IMR-90 (cell line): ENCODE measurements at regions not wholly inside any gene's neighbourhood (a gene's known extent, or its start where the extent isn't known, plus 50 kb on each side); places are given as distances from the start of the nearest gene placed in this dataset.

Experiments used
- ATAC-seq: fragments of 200-7000 bp; cut with Tn5 transposase; 2 replicates; pipeline ENCODE4 v1.9.1; 2020; ENCODE audit warnings: low read depth, mild to moderate bottlenecking, moderate library complexity
- BruUV-seq: library from RNA; stranded (reverse); fragments of 400-500 nt; replicated peaks from 2 replicates; lab custom pipeline; 2021; lab: Mats Ljungman, UMichigan
- CTCF ChIA-PET: fragments of 300-600 bp; formaldehyde crosslinking; extraction: SDS; loops from one replicate; lab custom pipeline; 2021; ENCODE audit warnings: antibody characterized with exemption; lab: Yijun Ruan, JAX
- POLR2A ChIA-PET: fragments of 300-600 bp; sonication (Branson Sonifier 250); formaldehyde crosslinking; loops from one replicate; lab custom pipeline; 2022; ENCODE audit warnings: antibody characterized with exemption; ENCODE audit not compliant: unreplicated experiment; lab: Charles Lee
- DNase-seq: peaks from one replicate; pipeline ENCODE4 v3.0.0; 2013
- H2AFZ ChIP-seq: replicated peaks from 2 replicates; pipeline ENCODE3; 2013; ENCODE audit warnings: low read length, mild to moderate bottlenecking; ENCODE audit not compliant: poor library complexity
- H2AK5ac ChIP-seq: 2 replicates; pipeline ENCODE4 v1.6.1; 2013; ENCODE audit warnings: low read depth, low read length, inconsistent platforms
- H2AK9ac ChIP-seq: replicated peaks from 2 replicates; pipeline ENCODE3; 2013; ENCODE audit warnings: mild to moderate bottlenecking, low read depth, low read length, moderate library complexity; ENCODE audit not compliant: poor library complexity
- H2BK120ac ChIP-seq: 2 replicates; pipeline ENCODE4 v1.6.1; 2013; ENCODE audit warnings: low read depth, low read length, inconsistent platforms
- H2BK15ac ChIP-seq: 3 replicates; pipeline ENCODE4 v1.6.1; 2013; ENCODE audit warnings: low read depth, low read length, inconsistent platforms
- H2BK20ac ChIP-seq: 2 replicates; pipeline ENCODE4 v1.6.1; 2013; ENCODE audit warnings: low read depth, mild to moderate bottlenecking, inconsistent platforms, low read length, moderate library complexity
- H2BK5ac ChIP-seq: 2 replicates; pipeline ENCODE4 v1.6.1; 2013; ENCODE audit warnings: mild to moderate bottlenecking, low read depth, low read length, inconsistent platforms; ENCODE audit not compliant: poor library complexity, severe bottlenecking
- H3K14ac ChIP-seq: replicated peaks from 2 replicates; pipeline ENCODE4 v1.6.1; 2013; ENCODE audit warnings: low read depth, low read length, inconsistent platforms
- H3K18ac ChIP-seq: 2 replicates; pipeline ENCODE4 v1.6.1; 2013; ENCODE audit warnings: low read depth, low read length, control low read depth
- H3K23ac ChIP-seq: 2 replicates; pipeline ENCODE4 v1.6.1; 2013; ENCODE audit warnings: low read depth, low read length, inconsistent platforms
- H3K27ac ChIP-seq: 2 replicates; pipeline ENCODE4 v1.5.1; 2013; ENCODE audit warnings: mild to moderate bottlenecking, control low read depth, low read length; ENCODE audit not compliant: insufficient read depth
- H3K27me3 ChIP-seq: 2 replicates; pipeline ENCODE4 v1.6.1; 2013; ENCODE audit warnings: low read length; ENCODE audit not compliant: control insufficient read depth, insufficient read depth
- H3K36me3 ChIP-seq: 2 replicates; pipeline ENCODE4 v1.6.1; 2013; ENCODE audit warnings: low read length, mixed read lengths; ENCODE audit not compliant: control insufficient read depth, insufficient read depth
- H3K4ac ChIP-seq: 2 replicates; pipeline ENCODE4 v1.6.1; 2013; ENCODE audit warnings: low read depth, low read length, inconsistent platforms
- H3K4me1 ChIP-seq: 2 replicates; pipeline ENCODE4 v1.6.1; 2013; ENCODE audit warnings: low read length, mixed read lengths; ENCODE audit not compliant: control insufficient read depth, insufficient read depth
- H3K4me2 ChIP-seq: 2 replicates; pipeline ENCODE4 v1.6.1; 2013; ENCODE audit warnings: low read depth, mild to moderate bottlenecking, control low read depth, low read length, moderate library complexity
- H3K4me3 ChIP-seq: 2 replicates; pipeline ENCODE4 v1.5.1; 2013; ENCODE audit warnings: low read depth, mild to moderate bottlenecking, control low read depth, low read length, moderate library complexity; ENCODE audit not compliant: insufficient read depth
- H3K56ac ChIP-seq: 2 replicates; pipeline ENCODE4 v1.6.1; 2013; ENCODE audit warnings: low read length, inconsistent platforms; ENCODE audit not compliant: insufficient read depth; ENCODE audit errors: extremely low read depth
- H3K79me1 ChIP-seq, 2 experiments: 2 replicates each; pipeline ENCODE4 v1.6.1; 2013; ENCODE audit warnings: low read length in 2 of 2, inconsistent platforms in 1 of 2, low read depth in 1 of 2
- H3K9ac ChIP-seq: 2 replicates; pipeline ENCODE4 v1.6.1; 2013; ENCODE audit warnings: low read depth, low read length, control low read depth
- H3K9me1 ChIP-seq: 2 replicates; pipeline ENCODE4 v1.6.1; 2013; ENCODE audit warnings: low read length, inconsistent platforms; ENCODE audit not compliant: insufficient read depth
- H3K9me3 ChIP-seq: 2 replicates; pipeline ENCODE4 v1.6.1; 2013; ENCODE audit warnings: low read length; ENCODE audit not compliant: control insufficient read depth, insufficient read depth
- H4K20me1 ChIP-seq: 2 replicates; pipeline ENCODE4 v1.6.1; 2013; ENCODE audit warnings: low read length, inconsistent platforms; ENCODE audit not compliant: insufficient read depth
- H4K5ac ChIP-seq: 2 replicates; pipeline ENCODE4 v1.6.1; 2013; ENCODE audit warnings: mild to moderate bottlenecking, low read depth, low read length, control low read depth
- H4K8ac ChIP-seq, 2 experiments: 2 replicates each; pipeline ENCODE4 v1.6.1; 2013; ENCODE audit warnings: low read depth in 2 of 2, low read length in 2 of 2, control low read depth in 1 of 2, inconsistent platforms in 1 of 2
- H4K91ac ChIP-seq: 2 replicates; pipeline ENCODE4 v1.6.1; 2013; ENCODE audit warnings: low read depth, low read length, inconsistent platforms; ENCODE audit not compliant: insufficient read depth
- BHLHE40 ChIP-seq: fragments of 150-350 bp; IDR thresholded peaks from 2 replicates; pipeline ENCODE4 v1.6.1; 2016; ENCODE audit warnings: mild to moderate bottlenecking, low read depth, low read length
- CEBPB ChIP-seq: IDR thresholded peaks from 2 replicates; pipeline ENCODE4 v1.6.1; 2012; ENCODE audit warnings: low read depth, low read length, improper control_type of control experiment
- CHD1 ChIP-seq: IDR thresholded peaks from 2 replicates; pipeline ENCODE4 v1.6.1; 2012; ENCODE audit warnings: low read depth, low read length, improper control_type of control experiment
- CTCF ChIP-seq: conservative IDR thresholded peaks from 2 replicates; pipeline ENCODE4 v1.5.1; 2012; ENCODE audit warnings: mild to moderate bottlenecking, low read depth, low read length, improper control_type of control experiment
- FOS ChIP-seq: fragments of 150-350 bp; IDR thresholded peaks from 2 replicates; pipeline ENCODE4 v1.6.1; 2016; ENCODE audit warnings: low read depth, low read length
- MAFK ChIP-seq: IDR thresholded peaks from 2 replicates; pipeline ENCODE4 v1.6.1; 2012; ENCODE audit warnings: low read depth, low read length, improper control_type of control experiment
- MAZ ChIP-seq: IDR thresholded peaks from 2 replicates; pipeline ENCODE4 v1.6.1; 2012; ENCODE audit warnings: low read depth, mild to moderate bottlenecking, low read length, improper control_type of control experiment, moderate library complexity, borderline replicate concordance
- MXI1 ChIP-seq: IDR thresholded peaks from 2 replicates; pipeline ENCODE4 v1.6.1; 2012; ENCODE audit warnings: low read depth, mild to moderate bottlenecking, low read length, moderate library complexity, borderline replicate concordance
- NFE2L2 ChIP-seq: fragments of 150-350 bp; IDR thresholded peaks from 2 replicates; pipeline ENCODE4 v1.6.1; 2016; ENCODE audit warnings: low read depth, mild to moderate bottlenecking, low read length
- POLR2A ChIP-seq: IDR thresholded peaks from 2 replicates; pipeline ENCODE4 v1.6.1; 2012; ENCODE audit warnings: mild to moderate bottlenecking, low read depth, low read length
- RAD21 ChIP-seq: IDR thresholded peaks from 2 replicates; pipeline ENCODE4 v1.6.1; 2012; ENCODE audit warnings: low read length, improper control_type of control experiment
- RCOR1 ChIP-seq: IDR thresholded peaks from 2 replicates; pipeline ENCODE4 v1.6.1; 2012; ENCODE audit warnings: mild to moderate bottlenecking, low read length, improper control_type of control experiment; ENCODE audit not compliant: insufficient replicate concordance
- RFX5 ChIP-seq: IDR thresholded peaks from 2 replicates; pipeline ENCODE4 v1.8.0; 2012; ENCODE audit warnings: low read depth, mild to moderate bottlenecking, low read length, moderate library complexity
- SMC3 ChIP-seq: fragments of 150-350 bp; IDR thresholded peaks from 2 replicates; pipeline ENCODE4 v1.6.1; 2016; ENCODE audit warnings: low read depth, mild to moderate bottlenecking, antibody characterized with exemption, low read length, moderate library complexity
- USF2 ChIP-seq: fragments of 150-350 bp; IDR thresholded peaks from 2 replicates; pipeline ENCODE4 v1.6.1; 2017; ENCODE audit warnings: mild to moderate bottlenecking, antibody characterized with exemption, low read length, low read depth
- WGBS, 2 experiments: methylation state at CpG; one replicate each; pipeline versions ENCODE4 v1.1.5 to v1.1.7; 2013; ENCODE audit warnings: missing lambda C conversion rate in 2 of 2; ENCODE audit not compliant: insufficient read length in 1 of 2; ENCODE audit errors: extremely low coverage in 2 of 2; 5-methylcytosine and 5-hydroxymethylcytosine counted together
- dilution Hi-C: fragments of 300-500 bp; cut with HindIII; formaldehyde crosslinking; loops from one replicate; pipeline ENCODE4 v1.14.3; 2018; ENCODE audit warnings: low sequenced_read_pairs; ENCODE audit not compliant: unreplicated experiment
- in situ Hi-C: fragments of 300-500 bp; cut with MboI; formaldehyde crosslinking; loops from 3 replicates; pipeline ENCODE4 v1.14.3; 2019; ENCODE audit warnings: low sequenced_read_pairs, inconsistent platforms, mixed read lengths
- intact Hi-C: fragments of 100-400 bp; cut with micrococcal nuclease; formaldehyde crosslinking; loops from 2 replicates; pipeline ENCODE4 v1.10.0; 2022
- TF ChIP-seq, protein P1 (sequence below): fragments of 150-350 bp; IDR thresholded peaks from 2 replicates; pipeline ENCODE4 v1.6.1; 2016; ENCODE audit warnings: low read depth, mild to moderate bottlenecking, low read length, moderate library complexity, borderline replicate concordance

GRCh38 chr10:55378196-55378595 is 577.2 kb upstream of the PCDH15 start:
- no peak overlapping the region for H2BK15ac ChIP-seq
- TF ChIP-seq CHD1 (no peak), RFX5 (no peak), USF2 (no peak), NFE2L2 (no peak), RCOR1 (no peak), SMC3 (no peak), CEBPB (no peak), RAD21 (no peak), MAZ (no peak), CTCF (no peak), BHLHE40 (no peak), MAFK (no peak), MXI1 (no peak), POLR2A (no peak), FOS (no peak)
- TF ChIP-seq, protein P1, sequence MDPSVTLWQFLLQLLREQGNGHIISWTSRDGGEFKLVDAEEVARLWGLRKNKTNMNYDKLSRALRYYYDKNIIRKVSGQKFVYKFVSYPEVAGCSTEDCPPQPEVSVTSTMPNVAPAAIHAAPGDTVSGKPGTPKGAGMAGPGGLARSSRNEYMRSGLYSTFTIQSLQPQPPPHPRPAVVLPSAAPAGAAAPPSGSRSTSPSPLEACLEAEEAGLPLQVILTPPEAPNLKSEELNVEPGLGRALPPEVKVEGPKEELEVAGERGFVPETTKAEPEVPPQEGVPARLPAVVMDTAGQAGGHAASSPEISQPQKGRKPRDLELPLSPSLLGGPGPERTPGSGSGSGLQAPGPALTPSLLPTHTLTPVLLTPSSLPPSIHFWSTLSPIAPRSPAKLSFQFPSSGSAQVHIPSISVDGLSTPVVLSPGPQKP: no peak
- no peak overlapping the region for H3K9ac ChIP-seq
- peaks cover 5% of the 10 kb centered on the region for H3K9me3 ChIP-seq
- DNase-seq: no peak
- BruUV-seq: no TSS peak
- no peak overlapping the region for H3K56ac ChIP-seq
- no peak overlapping the region for H3K4me3 ChIP-seq
- H2BK5ac ChIP-seq: no peak overlapping the region
- in situ Hi-C loops: no loop called here
- no peak overlapping the region for H2BK120ac ChIP-seq
- intact Hi-C loops: no loop called here
- H3K14ac ChIP-seq: no peak overlapping the region
- no peak for ATAC-seq
- no peaks in the 10 kb centered on the region for H4K20me1 ChIP-seq
- H3K4ac ChIP-seq: no peak overlapping the region
- no peak overlapping the region for H3K27ac ChIP-seq
- no peak overlapping the region for H3K18ac ChIP-seq
- POLR2A ChIA-PET: no interaction called here
- no peak overlapping the region for H2AK9ac ChIP-seq
- no peaks in the 10 kb centered on the region for H3K4me1 ChIP-seq
- H3K79me1 ChIP-seq: no peaks in the 10 kb centered on the region
- no peak overlapping the region for H4K5ac ChIP-seq
- H2AK5ac ChIP-seq: no peak overlapping the region
- dilution Hi-C loops: no loop called here
- no CpG with 5 or more reads among the region's 1 CpG for WGBS, 2 experiments
- no peaks in the 10 kb centered on the region for H3K27me3 ChIP-seq
- no peaks in the 10 kb centered on the region for H3K36me3 ChIP-seq
- H3K4me2 ChIP-seq: no peak overlapping the region
- no peak overlapping the region for H3K23ac ChIP-seq
- no peak overlapping the region for H2AFZ ChIP-seq
- H3K9me1 ChIP-seq: no peaks in the 10 kb centered on the region
- H4K8ac ChIP-seq: no peak overlapping the region
- CTCF ChIA-PET: no interaction called here
- no peak overlapping the region for H2BK20ac ChIP-seq
- H4K91ac ChIP-seq: no peak overlapping the region
